ENCODE measurements at regions not wholly inside any gene's neighbourhood (a gene's known extent, or its start where the extent isn't known, plus 50 kb on each side); places are given as distances from the start of the nearest gene placed in this dataset.
"Not testable (repeated sequence)": the region's sequence is repeated elsewhere in the genome, so short reads cannot be mapped to it uniquely, and the experiment has no call there.

DNA sequence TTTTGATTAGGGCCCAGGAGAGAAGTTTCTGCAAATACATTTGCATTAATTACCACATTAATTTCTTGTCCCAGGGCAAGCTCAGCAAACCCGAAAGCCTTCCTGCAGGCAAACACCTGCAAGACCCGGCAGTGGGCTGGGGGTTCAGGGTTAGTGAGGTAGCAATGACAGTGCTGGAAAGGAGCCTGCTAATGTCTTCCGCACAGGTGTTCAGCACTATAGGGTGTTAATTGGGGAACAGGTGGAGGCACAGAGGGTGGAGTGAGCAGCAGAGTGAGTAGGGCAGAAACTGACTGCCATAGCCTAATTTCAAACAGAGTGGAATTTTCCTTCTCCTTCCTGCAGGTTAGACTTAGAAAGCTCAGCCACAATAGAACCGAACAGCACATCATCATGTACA, 50.9 kb upstream of the UBASH3B start:
- DNase-seq = no peak

- DNase-seq = peak; percentile 71
Observed at GRCh38 chr11:122601141-122602125, 54.1 kb upstream of the UBASH3B start.

GRCh38 chr11:122600290-122600689, 55.2 kb upstream of the UBASH3B start:
- no peak for DNase-seq

DNA sequence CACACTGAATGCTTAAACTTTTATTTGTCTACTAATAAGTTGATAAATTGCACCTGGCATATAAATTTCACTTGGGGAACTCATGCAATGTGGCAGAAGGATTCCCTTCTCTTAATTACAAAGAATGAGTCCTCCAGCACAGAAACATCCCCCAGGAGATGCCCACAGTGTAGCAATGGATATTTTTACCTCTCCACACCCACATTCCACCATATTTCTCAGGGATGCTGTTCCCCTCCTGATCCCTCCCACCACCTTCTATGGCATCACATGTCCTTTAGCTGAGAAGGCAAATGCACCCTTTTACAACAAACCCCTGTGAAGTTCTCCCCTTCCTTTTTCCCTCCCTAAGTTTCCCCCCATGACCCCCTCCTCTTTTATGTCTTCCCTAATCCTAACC, 56.1 kb upstream of the UBASH3B start:
- no peak for DNase-seq

DNA sequence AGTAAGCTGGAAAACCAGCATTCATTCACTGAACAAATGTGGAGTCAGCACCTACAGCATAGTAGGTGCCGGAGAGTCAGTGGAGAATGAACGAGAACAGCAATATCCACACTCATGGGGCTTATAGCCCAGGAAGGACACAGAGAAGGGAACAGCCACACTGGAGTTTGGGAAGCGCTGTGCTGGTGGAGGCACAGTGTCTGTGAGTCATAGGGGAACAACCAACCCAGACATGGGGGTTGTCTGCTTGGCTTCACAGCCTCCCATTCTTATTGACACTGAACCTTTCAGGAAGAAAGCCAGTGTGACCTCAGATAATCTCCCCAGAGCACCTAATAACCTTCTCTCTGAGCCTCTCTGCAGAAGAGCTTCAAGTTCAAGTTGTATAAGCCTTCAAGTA, 56.6 kb upstream of the UBASH3B start:
- no peak for DNase-seq

DNA sequence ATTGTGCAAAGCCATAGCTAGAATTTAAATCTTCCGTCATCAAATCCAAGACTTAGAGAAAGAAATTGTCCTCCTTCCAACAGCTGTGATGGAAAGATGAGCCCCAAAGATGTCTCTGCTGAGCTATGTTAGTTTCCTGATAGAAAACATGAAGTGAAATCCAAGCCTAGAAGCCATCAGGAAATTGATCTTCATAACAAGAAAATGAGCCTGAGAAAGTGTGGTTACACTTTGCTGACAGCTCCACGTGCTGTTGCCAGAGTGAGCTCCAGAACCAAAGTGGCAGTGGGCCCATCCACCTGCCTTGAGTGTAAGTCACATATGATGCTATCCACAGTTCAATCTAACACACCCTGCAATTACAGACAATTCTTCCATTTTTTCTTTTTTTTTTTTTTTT, 58.0 kb upstream of the UBASH3B start:
- DNase-seq = peak; percentile 68

DNA sequence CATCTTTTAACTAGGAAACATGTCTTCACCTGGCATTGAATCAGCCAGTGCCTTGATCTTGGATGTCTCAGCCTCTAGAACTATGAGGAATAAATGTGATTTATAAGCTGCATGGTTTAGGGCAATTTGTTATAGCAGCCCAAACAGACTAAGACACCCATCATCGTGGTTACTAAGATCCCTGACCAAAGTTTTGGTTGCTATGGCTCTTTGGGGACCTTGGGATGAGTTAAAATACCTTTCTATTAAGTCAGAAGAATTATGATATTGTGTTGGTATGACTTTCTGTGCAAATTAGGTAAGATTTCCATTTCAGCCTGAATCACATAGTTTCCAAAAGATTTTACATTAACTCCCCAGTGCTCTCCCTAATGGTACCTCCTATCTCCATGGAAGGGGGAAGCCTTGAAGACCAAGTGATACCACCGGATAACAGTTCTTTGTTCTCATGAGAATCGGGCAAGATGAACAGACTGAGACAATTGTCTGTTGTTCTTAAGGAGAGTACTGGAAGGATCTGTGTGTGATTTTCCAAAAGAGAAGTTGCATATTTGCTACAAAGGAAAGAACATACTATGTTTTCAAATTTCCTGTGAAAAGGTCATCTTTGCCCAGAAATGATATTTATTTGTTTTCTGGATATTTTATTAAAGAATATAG, 60.4 kb upstream of the UBASH3B start:
- no peak for DNase-seq

DNA sequence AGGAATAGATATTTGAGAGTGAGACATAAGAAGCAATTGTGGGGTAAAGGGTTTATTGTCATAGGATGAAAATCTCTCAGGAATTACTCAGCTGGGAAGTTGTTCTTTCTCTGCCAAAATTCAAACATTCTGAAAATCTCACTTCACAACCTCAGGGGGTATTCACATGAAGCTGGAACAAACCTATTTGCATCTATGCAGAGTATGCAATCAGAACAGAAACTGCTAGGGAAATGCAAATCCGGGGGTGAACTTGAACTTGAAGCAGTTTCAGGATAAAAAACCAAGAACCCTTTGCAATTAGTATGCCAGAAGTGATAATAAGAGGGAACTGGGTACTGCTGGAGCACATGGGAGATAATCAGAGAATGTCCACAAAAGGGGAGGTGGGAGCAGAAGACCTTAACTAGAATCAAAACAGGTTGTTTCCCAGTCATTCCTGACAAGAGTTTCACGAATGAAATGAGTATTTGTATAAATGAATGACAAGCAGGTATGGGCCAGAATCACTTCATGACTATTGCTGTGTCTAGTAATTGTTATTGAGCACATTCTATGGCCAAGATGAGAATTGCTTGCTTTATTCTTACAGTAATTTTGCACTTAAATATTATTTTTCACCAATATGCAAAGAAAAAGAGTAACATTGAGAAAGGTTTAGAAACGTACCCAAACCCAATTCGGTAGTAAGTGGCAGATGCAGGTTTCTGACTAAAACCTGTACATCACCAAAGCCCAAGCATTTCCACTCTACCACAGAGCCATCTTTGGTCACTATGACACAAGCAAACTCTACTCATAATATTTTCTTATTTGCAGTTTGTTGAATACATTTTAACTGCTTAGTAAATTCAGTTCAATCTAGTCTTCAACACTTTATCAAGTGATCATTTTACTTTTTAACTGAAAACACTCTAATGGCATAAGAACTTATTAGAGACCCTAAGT, 61.8 kb upstream of the UBASH3B start:
- DNase-seq = no peak

- DNase-seq = no peak
Observed at GRCh38 chr11:122592641-122593040, 62.9 kb upstream of the UBASH3B start.

GRCh38 chr11:122584670-122585069, 70.9 kb upstream of the UBASH3B start:
- no peak for DNase-seq

- DNase-seq = not testable (repeated sequence)
Observed at GRCh38 chr11:122580071-122580470, 75.5 kb upstream of the UBASH3B start.

DNA sequence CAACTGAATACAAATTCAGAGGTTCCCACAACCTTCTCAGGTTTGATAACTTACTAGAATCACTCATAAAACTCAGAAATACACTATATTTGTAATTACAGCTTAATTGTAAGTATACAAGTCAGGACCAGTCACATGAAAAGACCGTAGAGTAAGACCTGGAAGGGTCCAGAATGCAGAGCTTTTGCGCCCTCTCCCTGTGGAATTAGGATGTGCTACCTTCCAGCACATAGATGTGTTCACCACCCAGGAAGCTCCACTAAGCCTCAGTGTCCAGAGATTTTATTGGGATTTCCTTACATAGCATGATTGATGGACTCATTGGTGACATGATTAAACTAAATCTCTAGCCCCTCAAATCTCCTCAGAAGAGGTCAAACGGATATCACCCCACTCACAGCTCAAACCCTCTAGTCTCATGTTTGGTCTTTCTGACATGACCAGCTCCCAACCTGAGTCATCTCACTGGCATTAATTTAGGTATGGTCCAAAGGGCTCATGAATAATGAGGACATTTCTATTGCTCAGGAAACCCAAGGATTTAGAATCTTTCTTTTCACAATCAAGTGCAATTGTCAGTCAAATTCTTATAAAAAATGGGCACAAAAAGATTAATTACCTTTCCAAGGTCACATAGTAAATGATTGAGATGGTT, 77.2 kb upstream of the UBASH3B start:
- DNase-seq = no peak

DNA sequence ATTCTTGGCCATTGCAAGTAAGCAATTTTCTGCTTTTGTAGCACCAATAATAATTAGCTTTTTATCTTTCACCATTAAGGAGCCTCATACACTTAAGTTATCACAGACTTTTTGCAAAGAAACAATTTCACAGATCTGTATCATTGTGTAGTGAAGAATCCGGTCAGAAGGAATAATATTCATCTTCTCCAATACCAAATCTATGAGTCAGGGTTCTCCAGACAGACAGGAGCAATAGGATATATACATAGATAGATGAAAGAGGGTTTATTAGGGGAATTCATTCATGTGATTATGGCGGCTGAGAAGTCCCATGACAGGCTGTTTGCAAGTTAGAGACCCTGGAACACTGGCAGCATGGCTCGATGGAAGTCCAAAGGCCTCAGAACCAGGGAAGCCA, 82.9 kb upstream of the UBASH3B start:
- no peak for DNase-seq

GRCh38 chr11:122563761-122564160, 91.8 kb upstream of the UBASH3B start:
- no peak for DNase-seq

DNA sequence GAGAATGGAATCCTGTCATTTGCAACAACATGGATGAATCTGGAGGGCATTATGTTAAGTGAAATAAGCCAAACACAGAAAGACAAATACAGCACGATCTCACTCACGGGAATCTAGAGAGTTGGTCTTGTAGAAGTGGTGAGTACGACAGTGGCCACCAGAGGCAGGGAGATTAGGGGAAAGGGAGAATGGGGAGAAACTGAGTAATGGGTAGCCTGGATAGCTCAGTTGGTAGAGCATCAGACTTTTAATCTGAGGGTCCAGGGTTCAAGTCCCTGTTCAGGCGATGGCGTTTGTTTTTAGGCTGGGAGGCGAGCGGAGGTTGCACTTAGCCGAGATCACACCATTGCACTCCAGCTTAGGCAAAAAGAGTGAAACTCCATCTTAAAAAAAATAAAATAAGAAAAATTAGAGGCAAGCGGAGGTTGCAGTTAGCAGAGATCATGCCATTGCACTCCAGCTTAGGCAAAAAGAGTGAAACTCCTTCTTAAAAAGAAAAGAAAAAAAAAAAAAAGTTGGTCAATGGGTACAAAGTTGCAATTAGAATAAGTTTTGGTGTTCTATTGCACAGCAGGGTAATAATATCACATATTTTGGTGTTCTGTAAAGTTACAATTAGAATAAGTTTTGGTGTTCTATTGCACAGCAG, 95.7 kb upstream of the UBASH3B start:
- no peak for DNase-seq

DNA sequence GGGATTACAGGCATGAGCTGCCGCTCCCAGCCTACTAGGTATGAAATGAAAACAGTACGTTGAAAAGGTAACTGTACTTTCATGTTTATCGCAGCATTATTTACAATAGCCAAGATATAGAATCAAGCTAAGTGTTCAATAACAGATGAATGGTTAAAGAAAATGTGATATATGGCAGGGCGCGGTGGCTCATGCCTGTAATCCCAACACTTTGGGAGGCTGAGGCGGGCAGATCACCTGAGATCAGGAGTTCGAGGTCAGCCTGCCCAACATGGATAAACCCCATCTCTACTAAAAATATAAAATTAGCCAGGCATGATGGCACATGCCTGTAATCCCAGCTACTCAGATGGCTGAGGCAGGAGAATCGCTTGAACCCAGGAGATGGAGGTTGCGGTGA, 96.3 kb upstream of the UBASH3B start:
- DNase-seq = not testable (repeated sequence)

GRCh38 chr11:122557163-122557562, 98.4 kb upstream of the UBASH3B start:
- DNase-seq = not testable (repeated sequence)

DNA sequence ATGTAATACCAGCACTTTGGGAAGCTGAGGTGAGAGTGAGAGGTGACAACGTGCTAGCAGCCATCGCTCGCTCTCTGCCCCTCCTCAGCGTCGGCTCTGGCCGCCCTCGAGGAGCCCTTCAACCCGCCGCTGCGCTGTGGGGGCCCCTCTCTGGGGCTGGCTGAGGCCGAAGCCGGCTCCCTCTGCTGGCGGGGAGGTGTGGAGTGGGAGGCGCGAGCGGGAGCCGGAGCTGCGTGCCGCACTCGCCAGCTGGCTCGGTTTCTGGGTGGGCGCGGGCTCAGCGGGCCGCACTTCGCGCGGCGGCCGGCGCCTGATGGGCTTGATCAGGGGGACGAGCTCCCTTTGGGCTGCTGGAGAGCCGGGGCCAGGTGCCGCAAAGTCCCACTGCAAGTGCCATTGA, 98.9 kb upstream of the UBASH3B start:
- DNase-seq = peak; percentile 79

- no peak for DNase-seq
Observed at GRCh38 chr11:122538060-122538459, 117.5 kb upstream of the UBASH3B start.

DNA sequence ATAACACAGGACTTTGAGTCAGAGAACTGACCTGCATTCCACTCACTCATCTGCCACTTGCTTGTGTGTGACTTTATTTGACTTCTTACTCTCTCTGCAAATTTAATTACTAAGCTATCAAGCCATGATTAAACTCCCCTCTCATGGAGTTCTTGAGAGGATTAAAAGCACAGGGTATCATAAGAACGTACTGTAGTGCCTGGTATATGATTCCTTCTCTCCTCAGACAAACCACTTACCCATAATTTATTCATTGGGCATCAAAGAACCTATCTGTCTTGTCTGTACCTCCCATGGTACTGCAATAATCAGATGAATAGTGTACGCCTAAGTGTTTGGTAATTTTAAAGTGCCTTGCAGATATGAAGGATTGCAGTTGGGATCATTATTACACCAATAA, 130.6 kb upstream of the UBASH3B start:
- no peak for DNase-seq

DNA sequence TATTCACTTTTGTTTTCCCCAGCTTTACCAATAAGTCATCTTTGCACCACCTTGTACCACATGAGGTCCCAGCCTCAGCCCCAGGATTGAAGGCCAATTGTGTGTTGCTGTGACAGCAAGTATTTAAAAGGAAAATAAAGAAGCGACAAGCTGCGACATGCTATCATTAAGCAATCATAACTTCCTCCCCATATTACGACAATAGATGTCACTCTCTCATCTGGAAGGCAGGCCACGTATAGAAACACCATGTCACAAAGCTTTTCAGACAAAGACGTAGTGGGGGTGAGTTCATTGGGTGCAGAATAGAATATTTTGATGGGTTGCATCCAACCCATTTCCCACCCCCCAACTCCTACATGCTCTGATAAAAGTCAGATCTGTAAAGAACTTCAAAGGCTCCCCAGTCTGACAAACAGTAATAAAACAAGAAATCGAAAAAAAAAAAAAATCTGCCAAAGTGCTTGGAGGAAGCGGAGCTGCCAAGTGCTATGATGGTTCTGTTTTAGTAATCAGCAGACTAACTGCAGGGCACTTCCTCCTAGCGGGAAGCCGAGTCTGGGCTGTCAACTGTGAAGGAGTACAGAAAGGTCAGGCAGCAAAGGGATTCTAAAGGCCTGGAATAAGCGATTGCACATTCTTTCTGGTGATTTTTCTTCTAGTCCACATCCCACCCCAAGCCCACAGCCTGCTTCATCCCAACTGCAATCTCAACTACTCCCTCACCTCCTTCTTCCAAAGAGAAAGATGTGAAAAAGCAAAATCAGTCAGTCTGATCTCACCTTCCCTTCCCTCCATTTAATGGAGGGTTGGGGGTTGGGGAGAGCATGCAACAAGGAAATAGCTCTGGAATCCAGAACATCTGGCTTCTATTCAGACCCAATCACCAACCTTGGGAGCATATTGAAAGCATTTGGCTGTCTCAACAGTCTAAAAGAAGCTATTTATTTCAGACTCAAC, 131.4 kb upstream of the UBASH3B start:
- peak; percentile 71 for DNase-seq

Measured in right hindlimb (tissue), 1 donor.